ENCODE measurements at regions not wholly inside any gene's neighbourhood (a gene's known extent, or its start where the extent isn't known, plus 50 kb on each side); places are given as distances from the start of the nearest gene placed in this dataset.

DNA sequence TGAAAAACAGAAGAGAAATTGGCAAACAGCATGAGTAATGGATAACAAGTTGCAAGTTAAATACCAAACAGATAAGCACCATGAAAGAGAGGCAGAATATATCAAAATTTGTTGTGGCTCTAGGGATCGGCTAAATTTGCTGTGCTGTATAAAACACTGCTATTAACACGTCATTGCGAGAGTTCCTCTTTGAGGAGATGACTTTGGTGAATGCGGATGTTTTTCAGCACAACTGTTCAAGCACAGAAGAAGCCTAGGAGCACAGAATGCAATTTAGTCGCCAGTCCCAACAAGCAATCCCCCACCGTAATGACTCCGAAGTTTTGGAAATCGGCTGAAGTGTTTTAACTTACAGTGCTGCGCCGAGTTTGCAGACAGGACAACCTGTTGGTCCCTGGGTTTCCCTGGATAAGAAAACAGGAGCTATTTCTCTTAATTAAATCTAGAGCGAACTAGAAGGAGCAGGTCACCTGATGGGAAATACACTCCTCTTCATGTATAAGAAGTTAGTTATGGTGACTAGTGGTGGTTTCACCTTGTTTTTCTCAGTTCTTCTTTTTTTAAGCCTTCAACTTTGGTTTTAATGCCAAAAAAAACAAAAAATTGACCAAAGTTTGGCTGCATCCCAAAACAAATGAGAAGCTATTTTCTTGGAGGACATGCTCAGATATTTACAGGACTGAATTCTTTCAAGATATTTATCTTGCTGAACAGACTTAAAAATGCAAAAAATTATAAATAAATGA, 454.1 kb upstream of the SALL3 start:
- TF ChIP-seq YY1 (IDR thresholded peaks at IDR 0.05; ENCODE audit: insufficient read depth, insufficient read length), result no peak
- no peak for TF ChIP-seq ZNF274 (IDR thresholded peaks at IDR 0.05; ENCODE audit: low read depth, low read length)
